ENCODE measurements at regions not wholly inside any gene's neighbourhood (a gene's known extent, or its start where the extent isn't known, plus 50 kb on each side); places are given as distances from the start of the nearest gene placed in this dataset.
A peak's percentile ranks its signal among the peaks of the same experiment; 100 is the strongest.

DNA sequence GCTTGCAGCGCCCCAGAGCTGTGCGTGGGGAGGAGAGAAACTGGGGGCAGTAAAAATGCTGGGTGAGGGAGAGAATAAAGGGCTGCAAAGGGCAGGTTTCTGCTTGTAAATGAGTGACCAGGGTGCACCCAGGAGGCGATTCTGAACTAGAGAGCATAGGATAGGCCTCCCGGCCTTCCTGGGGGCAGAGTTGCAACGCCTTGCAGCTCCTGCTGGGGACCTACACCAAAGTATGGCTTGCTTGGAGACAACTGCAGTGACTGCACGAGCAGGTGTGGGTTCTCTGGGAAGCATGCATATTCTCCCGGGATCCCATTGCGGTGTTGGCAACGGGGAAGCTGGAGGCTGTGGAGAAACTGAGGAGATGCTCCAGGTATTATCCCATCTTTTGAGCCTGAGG lies 111.6 kb upstream of the SPACA1 start:
- DNase-seq, result no peak

DNA sequence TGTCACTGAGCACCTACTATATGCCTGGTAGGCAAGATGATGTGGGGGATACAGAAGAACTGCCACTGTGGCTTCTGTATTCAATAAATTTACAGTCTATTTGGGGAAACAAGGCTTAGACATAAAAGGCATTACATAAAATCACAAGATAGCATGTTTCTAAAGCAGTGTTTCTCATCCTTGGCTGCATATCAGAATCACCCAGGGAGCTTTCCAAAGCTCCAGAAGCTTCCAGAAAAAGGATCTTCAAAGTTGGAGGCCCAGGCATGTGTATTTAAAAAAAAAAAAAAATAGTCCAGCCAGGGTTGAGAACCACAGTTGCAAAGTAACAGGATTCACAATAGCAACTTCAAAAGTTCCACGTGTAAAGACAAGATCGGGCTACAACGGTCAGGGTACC lies 112.4 kb upstream of the SPACA1 start:
- DNase-seq, result no peak

DNA sequence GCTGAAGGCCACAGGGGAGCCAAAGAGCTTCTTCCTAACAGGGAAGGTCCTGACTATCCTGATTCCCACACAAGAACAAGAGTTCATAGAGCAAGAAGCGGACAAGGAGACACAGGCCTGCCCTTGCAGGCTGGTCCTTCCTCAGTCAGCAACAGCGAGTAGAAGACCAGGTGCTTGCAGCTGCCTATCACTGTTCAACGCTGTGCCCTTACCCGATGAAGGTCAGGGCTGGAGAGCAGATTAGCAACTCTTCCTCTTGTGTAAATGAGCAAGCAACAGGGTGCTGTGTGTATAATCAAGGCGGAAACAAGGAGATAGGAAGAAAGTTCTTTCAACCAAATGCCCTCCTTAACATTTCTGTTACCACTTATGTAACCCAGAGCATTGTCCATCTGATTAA lies 115.3 kb upstream of the SPACA1 start:
- no peak for DNase-seq

DNA sequence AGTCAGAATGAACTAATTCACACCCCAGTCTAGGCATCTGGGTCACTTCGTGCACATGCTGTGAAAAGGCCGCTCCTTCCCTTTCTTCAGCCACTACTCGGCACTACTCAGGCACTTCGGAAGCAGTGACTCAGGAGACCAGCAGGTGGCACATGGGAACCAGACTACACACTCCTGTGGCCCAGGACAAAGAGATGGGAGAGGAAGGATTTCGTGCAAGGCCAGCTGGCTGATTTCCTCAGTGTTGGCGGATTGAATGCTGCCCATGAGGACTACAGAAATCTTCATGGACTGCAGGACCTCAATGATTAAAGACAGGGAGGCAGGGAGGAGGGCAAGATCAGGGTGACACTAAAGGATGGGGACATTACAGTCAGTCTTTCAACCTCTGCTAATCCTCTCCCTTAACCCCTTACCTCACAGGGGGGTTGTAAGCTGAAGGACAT lies 117.8 kb upstream of the SPACA1 start:
- DNase-seq, result peak; percentile 80

DNA sequence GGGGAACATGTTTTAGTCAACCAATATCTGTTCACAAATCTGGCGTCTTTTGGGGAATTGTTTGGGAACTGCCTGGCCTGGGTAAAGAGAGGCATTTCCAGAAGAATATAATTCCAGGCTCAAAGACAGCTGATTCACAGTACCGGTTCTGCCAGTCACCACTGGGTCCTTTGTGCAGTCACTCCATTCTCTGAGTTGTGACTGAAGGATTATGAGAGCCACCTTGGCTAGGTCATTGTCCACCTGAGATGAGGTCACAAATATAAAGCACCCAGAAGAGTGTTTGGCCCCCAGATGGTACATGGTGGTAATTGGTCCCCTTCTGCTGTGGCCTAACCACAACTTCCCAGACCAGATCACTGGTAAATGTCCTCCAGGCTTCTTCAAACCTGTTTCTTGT lies 121.0 kb upstream of the SPACA1 start:
- no peak for DNase-seq

DNA sequence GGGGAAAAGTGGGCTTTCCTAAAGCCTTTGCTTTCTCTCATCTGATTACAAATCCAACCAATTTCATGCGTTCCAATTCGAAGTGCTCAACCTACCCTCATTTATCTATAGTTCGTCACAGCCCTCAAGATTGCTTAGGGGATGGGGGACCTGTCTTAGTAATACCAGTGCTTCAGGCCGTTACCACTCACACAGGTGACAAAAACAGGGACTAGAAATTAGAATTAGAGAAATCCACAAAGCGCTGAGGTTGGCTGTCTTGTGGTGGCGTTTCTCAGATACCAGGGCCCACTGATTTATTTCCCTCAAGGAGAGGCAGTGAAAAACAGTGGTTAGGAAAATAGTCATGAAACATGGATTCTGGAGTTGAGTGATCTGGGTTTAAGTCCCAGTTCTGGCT lies 121.6 kb upstream of the SPACA1 start:
- DNase-seq, result no peak

DNA sequence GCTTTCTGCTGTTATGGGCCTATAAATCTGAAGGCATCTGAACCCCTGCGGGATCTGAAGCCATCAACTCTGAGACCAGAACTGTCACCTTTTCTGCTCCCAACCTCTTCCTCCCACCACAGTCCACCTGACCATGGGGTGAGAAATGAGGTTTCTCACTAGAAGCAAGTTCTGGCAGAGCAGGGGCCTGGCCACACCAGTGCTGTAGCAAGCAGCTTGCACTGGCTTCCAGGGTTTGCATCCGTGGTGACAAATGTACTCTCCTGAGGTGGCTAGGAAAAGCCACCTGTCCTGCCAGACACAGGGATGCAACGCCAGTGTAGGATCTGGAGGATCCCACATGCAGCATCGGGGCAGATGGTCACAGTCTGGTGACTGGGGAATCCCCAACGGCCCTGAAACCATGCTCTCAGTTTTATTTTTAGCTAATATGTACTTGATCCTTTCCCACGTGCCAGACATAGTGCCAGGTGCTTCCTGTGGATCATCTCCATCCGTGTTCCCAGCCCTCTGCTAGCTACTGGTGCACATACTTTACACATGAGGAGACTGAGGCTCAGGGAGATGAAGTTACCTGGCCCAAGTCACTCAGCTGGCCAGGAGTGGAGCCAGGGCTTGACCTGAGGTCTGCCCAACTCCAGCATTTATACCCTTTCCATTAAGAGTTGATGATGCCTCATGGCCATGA lies 122.1 kb upstream of the SPACA1 start:
- DNase-seq, result no peak

DNA sequence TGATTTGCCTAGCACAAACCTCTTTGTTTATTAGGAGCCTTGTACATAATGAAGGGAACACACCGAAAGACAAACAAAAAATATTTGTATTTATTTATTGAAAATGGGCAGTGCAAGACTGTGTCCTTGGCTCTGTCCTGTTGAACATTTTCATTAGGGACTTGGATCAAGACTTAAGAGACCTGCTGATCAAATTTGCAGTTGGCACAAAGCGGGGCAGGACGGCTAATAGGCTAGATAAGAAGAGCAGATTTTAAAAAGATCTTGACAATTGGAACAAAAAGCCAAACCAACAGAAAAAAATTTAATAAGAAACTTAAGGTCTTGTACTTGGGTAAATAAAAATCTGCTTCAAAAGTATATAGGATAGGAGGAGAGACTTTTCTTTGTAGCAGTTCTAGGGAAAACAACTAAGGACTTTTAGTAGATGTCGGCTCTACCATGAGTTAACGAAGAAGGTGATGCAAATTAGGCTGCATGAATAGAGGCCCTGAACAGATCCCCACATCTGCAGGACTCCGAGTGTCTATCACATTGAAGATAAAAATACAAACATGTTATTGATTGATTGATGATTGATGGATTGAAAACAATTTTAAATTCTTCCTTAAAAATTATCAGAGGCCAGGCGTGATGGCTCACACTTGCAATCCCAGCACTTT lies 124.1 kb upstream of the SPACA1 start:
- DNase-seq, result no peak

DNA sequence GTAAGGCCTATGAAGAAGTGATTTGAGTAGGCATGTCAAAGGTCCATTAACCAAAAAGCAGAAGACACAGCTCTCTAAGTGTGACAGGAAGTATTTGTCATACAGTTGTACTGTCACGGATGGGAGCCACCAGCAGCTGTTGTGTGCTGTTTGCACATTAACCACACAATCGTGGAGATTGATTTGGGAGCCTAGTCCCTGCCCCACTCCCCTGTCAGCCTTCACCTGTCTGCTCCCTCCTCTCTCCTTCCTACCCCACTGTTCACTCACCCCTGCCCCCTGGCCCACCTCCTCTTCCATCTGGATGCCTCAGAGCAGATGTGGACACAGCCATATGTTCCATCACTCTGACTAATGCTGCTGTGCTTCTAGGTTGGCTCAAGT lies 124.7 kb upstream of the SPACA1 start:
- DNase-seq, result no peak

DNA sequence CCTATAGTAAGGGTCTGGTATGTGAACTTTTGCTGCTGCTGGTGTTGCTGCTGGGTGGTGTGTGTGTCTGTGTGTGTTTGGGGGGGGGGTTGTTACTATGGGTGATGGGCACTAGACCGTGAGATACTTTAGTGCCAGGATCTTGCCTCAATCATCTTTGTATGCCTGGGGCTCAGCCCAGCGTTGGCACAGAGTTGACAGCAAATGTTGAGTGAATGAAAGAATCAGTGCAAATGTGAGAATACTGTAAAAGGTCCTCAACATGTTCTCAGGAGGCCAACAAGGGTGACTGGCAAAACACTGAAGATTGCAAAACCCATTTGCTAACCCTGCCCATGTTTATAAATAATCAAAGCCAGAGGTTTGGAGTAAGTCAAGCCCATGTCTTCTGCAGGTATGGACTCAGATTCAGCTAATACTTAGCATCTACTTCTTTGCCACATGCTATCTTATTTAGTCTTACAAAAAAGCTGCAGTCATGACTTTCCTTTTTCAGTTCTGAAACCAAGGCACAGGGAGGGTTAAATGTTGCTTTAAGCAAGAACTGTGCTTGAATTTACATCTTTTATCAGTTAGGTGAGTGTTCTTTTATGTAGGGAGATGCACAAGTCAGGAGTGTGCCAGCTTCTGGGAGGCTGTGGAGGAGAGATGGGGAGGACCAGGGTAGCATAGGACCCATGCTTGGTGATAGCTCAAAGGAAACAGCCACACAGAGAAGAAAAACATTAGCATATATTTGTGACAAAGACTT lies 125.3 kb upstream of the SPACA1 start:
- DNase-seq, result no peak

DNA sequence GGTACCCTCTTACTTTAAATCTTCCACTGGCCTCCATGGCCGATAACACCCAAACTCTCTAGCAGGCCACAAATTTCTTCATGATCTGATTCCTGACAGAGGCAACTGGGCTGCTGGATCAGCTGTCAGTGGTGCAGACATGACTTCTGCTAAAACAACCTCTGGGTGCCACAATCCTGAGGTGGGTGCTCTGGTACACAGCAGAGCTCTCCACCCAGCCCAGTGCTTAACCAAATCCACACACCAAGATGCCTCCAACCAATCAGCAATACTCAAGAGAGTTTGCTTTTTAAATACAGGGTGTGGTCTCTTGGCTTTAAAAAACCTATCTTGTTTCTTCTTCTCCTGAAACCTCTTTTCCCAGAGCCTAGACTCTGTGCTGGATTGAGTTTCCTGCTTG lies 126.6 kb upstream of the SPACA1 start:
- DNase-seq, result no peak

DNA sequence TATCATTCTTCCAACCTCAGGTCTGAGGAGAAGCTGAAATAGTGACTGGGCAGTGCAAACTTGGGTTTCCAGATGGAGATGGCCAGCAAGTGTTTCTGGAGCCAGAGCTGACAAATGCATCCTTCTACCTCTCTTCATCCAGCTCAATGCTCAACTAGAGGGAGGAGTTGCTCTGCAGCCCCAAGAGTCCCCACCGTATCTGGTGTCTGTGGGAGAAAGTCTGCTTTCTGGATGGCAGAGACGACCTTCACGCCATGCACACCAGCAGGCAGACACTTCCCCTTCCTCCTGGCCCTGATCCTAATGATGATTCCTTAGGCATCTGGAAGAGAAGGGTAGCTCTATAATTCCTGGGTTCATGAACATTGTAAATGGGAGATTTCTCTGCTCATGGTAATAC lies 127.4 kb upstream of the SPACA1 start:
- DNase-seq, result no peak

DNA sequence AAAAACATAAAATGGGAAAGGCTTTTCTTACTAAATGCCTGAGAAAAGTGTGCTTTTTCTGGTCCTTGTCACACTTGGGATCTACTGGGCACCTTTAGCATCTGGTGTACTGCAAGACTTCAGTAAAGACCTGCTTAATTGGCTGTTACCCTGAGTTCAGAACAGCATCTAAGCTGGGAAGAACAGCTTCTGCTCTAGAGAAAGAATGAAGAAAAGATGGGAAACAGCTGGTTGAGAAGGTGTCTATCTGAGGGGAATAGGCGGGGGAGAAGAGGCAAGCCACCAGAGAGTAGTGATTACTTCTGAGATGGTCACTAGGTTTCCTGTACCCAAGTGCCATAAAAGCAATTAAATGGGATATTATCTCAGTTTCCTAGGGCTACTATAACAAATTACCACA lies 128.2 kb upstream of the SPACA1 start:
- no peak for DNase-seq

DNA sequence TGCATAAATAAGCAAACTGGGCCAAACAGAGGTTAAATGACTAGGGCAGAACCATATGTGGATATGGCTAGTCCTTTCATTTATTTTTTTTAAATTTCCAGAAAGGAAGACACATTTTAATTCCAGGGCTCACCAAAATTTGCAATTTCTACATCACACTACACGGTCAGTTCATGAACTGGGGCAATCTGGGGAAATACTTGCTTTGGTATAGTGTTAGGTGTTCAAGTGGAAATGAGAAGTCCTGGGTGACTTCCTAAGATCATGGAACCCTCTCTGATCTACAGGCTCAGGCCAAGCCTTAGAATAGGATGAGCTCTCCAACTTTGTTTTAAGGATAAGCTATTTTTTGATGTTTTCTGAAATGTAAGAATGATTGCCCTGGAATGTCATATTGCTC lies 128.6 kb upstream of the SPACA1 start:
- DNase-seq, result no peak

DNA sequence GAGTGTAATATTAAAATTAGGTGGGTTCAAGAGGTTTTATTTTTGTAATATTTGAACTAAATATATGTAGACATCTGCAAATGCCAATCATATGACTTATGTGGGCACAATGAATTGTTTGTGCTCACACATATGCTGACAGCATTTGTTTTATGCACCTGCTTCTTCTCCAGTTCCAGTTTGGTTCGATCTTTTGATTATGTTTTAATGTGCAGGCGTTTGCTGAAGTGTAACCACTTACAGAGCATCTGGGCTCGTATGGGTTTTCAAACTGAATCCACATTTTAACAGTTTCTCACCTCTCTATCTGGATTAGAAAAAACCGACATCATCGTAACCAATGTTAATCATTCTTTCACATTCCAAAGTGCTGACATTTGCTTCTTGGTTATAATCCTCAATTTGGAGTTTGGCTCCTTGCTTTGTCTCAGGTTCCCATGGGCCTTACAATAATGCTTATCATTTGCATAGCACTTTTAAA lies 129.1 kb upstream of the SPACA1 start:
- no peak for DNase-seq

DNA sequence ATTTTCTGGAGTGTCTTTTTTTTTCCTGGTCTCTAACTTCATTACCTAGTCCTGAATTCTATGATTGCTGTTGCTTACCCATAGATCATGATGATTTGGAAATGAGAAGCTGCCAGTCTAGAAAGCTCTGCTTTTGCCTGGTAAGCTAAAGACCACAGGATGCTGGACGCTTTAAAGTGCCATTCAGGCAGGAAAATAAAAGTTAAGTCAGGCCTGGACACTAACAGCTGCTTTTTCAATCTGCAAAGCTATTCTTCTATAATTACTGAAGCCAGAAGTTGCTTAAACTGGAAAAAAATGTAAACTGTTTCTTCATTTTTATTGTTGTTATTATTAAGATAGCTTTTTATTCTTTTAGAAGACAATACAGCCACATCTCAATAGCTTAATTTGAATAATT lies 129.8 kb upstream of the SPACA1 start:
- no peak for DNase-seq

DNA sequence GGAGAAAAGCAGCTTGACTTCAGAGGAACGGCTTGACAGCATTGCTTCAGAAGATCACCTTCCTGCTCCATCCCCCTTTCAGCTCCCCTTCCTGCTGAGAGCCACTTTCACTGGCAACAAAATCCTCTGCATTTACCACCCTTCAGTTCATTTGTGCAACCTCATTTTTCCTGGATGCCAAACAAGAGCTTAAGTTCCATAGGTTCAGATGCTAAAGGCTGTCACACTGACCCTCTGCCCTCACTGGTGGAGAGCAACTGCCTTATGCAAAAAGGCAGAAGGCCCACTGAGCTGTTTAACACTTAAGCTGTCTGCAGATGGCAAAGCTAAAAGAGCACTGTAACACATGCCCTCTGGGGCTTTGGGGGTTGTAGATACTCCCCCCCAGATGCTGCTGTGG lies 131.2 kb upstream of the SPACA1 start:
- no peak for DNase-seq

DNA sequence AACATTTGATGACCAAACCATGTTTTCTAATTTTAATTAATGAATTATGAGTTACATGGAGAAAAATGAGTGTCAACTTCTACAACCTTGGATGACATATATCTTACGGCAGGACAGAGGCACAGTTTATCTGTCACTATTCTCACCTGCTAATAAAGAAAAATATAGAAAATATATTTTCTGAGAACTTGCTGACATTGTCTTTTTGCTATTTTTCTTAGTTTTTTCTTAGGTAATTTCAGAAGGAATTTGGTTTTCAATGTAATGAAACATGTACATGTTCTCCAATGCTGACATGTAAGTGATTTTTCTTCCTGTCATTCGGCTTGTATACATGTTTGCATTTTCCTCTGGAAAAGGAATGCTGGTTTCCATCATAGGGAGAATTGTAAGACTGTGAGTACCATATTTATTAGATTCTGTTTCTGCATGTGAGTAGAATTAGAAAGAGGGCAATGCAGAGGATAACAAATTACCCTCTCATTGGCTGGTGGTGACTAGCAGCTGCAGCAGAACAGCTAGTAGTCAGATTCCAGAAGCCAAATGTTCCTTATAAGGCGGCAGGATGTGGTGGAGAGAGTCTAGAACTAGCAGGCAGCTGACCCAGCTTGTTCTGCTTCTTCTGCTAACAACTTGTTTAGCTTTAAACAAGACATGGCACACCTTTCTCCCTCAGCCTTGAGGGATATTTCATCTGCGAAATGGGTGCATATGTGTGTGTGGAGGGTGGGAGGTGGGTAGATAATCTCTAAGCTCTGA lies 132.8 kb upstream of the SPACA1 start:
- no peak for DNase-seq

DNA sequence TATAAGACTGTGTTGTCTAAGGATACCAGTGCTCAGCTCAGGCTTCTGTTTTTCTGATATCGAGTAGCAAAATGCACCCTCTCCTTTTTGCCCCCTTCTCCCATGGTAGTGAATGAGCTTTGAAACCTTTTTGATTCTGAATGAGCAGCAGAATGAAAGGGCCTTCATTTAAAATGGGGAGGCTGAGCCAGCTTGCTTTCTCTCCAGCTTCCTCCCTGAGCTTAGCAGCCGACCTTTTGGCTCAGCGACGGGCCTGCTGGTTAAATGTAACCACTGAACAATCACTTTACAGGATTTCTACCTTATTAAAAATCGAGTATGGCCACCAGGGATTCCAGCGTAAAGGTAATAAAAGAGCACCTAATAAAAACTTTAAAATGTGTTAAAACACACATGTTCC lies 133.7 kb upstream of the SPACA1 start:
- DNase-seq, result no peak

DNA sequence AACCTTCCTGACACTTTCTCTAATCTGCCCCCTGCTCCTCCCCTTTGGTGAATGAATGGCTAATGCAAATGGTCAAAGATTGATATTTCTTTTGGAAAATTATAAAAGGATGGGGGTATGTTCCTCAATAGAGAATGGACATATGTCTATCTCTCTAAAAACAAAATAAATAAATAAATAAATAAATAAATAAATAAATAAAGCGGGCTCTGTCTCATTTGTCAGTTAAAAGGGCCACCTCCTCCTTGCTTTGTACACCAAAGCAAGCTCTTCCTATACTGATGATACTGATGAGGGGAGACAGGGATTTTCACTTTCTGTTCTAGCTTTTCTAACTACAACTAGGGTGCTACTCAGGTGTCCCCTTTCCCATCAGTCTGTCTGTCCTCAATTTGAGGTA lies 135.5 kb upstream of the SPACA1 start:
- DNase-seq, result no peak

DNA sequence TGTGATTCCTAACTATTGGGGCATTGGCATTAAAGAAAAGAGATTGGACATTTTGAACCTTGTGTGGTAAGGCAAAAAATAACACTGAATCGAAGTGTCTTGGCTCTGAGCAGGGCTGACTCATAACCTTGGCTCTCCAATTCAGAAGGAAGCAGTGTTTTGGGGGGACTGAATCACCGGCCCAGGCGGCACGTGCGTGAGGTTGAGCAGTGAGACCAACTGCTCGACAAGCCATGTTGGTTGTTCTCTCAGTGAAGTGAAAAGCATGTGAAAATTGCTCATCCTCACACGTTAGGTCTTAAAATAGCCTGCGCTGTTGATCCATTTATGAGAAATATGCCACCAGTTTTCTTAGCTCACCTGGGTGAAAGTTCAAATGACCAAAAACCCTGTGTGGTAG lies 137.8 kb upstream of the SPACA1 start:
- no peak for DNase-seq
